Ramos (cell line): ENCODE measurements at regions not wholly inside any gene's neighbourhood (a gene's known extent, or its start where the extent isn't known, plus 50 kb on each side); places are given as distances from the start of the nearest gene placed in this dataset.
"Not testable (repeated sequence)": the region's sequence is repeated elsewhere in the genome, so short reads cannot be mapped to it uniquely, and the experiment has no call there.

ENCODE experiments used
- in situ Hi-C: fragments of 300-500 bp; cut with MboI; formaldehyde crosslinking; loops from one replicate; pipeline ENCODE4 v1.14.3; 2022; ENCODE audit warnings: low sequenced_read_pairs; ENCODE audit not compliant: unreplicated experiment

- in situ Hi-C loops, result no loop called here
These were observed 116.9 kb upstream of the SLC35F3 start for GRCh38 chr1:233787599-233787998.

- in situ Hi-C loops, result no loop called here
These were observed 115.8 kb upstream of the SLC35F3 start for GRCh38 chr1:233788687-233789086.

DNA sequence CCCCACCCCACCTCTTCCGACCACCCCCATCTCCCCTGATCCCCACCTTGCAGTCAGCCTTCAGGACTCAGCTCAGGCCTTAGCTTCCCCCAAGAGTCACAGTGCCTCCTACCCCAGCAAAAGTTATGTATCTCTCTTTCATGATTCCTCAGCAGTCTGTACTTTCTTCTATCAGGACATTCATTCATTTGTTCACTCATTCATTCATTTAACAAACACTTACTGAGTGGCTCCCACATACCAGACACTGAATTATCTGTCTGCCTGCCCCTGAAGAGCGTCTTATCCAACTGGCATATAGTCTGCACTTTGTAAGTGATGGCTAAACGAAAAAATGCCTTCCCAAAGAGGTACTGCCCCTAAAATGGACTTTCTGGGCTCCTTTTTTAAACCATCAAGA is 114.4 kb upstream of the SLC35F3 start:
- in situ Hi-C loops, result loop anchor here (10.0 kb wide), 2 partner anchors 275 to 345 kb away; no protein-coding TSS in a partner anchor

- in situ Hi-C loops, result loop anchor here (10.0 kb wide), 2 partner anchors 276 to 346 kb away; no protein-coding TSS in a partner anchor
These were observed 113.7 kb upstream of the SLC35F3 start for GRCh38 chr1:233790662-233791371.

DNA sequence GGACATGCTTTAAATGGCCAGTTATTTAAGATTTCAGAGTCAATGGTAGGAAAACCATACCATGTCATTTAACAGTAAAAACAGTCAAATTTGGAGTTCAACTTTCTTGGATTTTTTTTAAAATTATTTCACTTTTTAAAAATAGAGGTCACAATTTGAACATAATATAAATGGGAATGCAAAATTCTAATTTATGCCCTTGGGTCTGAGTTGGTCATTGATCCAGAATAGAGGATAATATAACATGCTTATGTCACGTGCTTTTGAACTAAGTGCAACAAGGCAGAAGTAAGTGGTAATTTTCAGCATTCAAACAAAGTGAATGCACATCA is 113.1 kb upstream of the SLC35F3 start:
- in situ Hi-C loops, result loop anchor here (10.0 kb wide), 2 partner anchors 277 to 347 kb away; no protein-coding TSS in a partner anchor

GRCh38 chr1:233791721-233792120 is 112.8 kb upstream of the SLC35F3 start:
- in situ Hi-C loops, result loop anchor here (10.0 kb wide), 2 partner anchors 277 to 347 kb away; no protein-coding TSS in a partner anchor

DNA sequence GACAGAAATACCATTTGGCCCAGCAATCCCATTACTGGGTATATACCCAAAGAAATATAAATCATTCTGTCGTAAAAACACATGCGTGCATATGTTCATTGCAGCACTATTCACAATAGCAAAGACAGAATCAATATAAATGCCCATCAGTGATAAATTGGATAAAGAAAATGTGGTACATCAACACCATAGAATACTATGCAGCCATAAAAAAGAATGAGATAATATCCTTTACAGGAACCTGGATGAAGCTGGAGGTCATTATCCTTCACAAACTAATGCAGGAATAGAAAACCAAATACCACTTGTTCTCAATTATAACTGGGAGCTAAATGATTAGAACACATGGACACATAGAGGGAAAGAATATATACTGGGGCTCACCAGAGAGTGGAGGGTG is 109.6 kb upstream of the SLC35F3 start:
- in situ Hi-C loops, result loop anchor here (10.0 kb wide), 2 partner anchors 280 to 350 kb away; no protein-coding TSS in a partner anchor

DNA sequence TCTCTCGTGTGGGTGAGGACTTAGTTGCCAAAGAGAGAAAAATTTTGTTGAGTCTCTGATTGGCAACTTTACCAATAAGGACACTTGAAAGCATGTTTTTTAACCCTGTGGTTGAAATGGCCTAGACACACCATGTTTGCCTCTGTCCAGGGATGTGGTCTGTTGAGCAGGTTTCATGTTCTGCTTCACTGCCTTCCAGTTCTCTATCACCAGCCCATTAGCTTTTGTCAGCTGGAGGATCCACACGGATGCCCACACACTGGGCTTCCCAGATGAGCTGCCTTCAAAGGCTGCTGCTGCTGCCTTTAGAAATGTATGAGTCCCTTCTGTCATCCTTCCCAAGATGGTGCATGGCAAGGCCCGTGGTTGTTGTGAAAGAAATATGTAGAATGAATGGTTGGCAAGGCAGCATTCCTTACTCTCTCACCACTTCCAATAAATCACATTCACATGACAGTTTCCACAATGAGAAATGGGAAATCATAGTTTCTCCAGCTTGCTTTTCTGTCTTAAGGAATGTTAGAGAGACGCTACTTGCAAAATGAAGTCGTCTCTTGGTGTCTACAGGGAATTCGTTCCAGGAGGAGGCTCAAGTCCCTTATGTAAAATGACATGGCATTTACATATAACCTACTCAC is 108.2 kb upstream of the SLC35F3 start:
- in situ Hi-C loops, result loop anchor here (10.0 kb wide), 2 partner anchors 281 to 351 kb away; no protein-coding TSS in a partner anchor

- in situ Hi-C loops, result no loop called here
These were observed 101.9 kb upstream of the SLC35F3 start for GRCh38 chr1:233802611-233803010.

- in situ Hi-C loops, result no loop called here
These were observed 98.7 kb upstream of the SLC35F3 start for GRCh38 chr1:233805786-233806185.

GRCh38 chr1:233815357-233815756 is 89.1 kb upstream of the SLC35F3 start:
- in situ Hi-C loops, result no loop called here

DNA sequence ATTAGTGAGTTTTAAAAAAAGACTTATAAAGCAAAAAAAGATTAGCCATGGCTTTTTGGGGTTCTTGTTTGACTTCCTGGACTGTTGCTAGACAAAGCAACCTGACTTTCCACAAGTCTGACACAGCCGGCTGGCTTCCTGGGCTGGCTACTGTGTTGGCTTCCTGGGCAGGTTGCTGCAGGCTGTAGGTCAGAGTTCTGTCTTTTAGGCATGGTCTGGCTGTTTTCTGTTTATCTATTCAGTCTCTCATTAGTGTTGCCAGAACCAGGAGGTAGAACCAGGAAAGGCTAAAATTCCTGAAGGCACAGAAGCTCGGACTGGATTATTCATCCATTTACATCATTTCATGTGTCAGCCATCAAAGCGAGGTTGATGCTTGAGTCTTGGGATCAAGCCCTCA is 88.6 kb upstream of the SLC35F3 start:
- in situ Hi-C loops, result no loop called here

DNA sequence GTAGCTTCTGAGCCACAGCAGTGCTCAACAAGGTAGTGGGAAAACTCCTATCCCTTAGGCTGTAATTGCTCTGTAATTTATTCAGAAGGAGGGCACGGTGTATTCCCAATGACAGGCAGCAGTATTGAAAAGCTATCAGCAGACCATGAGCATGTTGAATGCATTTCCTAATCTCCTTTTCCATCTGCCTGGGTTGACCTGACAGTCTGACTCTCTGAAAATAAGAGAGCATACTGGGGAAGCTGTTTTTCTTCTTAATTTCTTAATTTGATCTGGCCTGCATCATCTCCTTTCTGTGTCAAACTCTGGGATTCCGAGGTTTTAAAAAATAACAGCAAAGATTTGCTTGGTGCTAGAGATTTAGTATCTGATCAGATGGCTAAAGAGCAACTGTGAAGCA is 88.1 kb upstream of the SLC35F3 start:
- in situ Hi-C loops, result no loop called here

GRCh38 chr1:233819042-233819441 is 85.4 kb upstream of the SLC35F3 start:
- in situ Hi-C loops, result no loop called here

- in situ Hi-C loops, result not testable (repeated sequence)
These were observed 80.3 kb upstream of the SLC35F3 start for GRCh38 chr1:233824179-233824578.

DNA sequence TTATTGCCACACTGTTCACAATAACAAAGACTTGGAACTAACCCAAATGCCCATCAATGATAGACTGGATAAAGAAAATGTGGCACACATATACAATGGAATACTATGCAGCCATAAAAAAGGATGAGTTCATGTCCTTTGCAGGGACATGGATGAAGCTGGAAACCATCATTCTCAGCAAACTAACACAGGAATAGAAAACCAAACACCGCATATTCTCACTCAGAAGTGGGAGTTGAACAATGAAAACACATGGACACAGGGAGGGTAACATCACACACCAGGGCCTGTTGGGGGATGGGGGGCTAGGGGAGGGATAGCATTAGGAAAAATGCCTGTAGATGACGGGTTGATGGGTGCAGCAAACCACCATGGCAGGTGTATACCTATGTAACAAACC is 76.5 kb upstream of the SLC35F3 start:
- in situ Hi-C loops, result not testable (repeated sequence)

DNA sequence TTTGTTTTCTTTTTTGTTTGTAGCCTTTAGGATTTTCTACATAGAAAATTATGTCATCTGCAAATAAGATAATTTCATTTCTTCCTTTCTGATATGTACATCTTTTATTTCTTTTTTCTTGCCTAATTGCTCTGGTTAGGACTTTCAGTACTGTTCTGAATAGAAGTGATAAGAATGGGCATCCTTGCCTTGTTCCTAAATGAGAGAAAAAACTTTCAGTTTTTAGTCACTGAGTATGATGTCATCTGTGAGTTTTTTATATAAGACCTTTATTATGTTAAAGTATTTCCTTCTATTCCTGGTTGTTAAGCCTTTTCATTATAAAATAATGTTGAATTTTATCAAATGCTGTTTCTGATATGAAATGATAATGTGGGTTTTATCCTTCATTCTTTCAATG is 76.0 kb upstream of the SLC35F3 start:
- in situ Hi-C loops, result no loop called here

- in situ Hi-C loops, result no loop called here
These were observed 69.9 kb upstream of the SLC35F3 start for GRCh38 chr1:233834609-233835008.

- in situ Hi-C loops, result not testable (repeated sequence)
These were observed 66.3 kb upstream of the SLC35F3 start for GRCh38 chr1:233838207-233838606.

DNA sequence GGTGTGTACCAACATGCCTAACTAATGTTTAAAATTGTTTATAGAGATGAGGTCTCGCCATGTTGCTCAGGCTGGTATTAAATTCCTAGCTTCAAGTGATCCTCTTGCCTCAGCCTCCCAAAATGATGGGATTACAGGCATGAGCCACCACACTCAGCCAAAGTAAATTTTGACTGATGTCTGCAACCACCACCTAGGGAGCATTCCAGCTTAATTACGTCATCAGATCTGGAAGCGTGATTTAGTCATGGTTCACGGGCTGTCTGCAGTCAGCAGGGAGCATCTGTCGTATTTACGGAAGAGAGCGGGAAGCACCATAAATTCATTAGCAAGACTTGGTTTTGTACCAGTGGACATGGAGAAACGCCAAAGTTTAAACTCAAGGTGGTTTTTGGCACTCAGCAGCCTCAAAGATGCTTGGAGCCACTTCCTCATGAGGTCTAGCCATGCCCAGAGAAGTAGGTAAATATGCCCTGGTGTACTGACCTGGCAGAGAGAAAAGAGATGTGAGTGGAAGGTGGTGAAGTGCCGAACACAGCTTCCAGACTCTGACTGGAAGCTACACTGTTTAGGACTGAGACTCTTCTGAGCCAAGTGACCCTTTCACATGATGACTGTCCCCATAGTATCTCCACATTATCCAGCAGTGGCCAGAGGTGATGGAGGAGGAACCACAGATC is 60.8 kb upstream of the SLC35F3 start:
- in situ Hi-C loops, result no loop called here

DNA sequence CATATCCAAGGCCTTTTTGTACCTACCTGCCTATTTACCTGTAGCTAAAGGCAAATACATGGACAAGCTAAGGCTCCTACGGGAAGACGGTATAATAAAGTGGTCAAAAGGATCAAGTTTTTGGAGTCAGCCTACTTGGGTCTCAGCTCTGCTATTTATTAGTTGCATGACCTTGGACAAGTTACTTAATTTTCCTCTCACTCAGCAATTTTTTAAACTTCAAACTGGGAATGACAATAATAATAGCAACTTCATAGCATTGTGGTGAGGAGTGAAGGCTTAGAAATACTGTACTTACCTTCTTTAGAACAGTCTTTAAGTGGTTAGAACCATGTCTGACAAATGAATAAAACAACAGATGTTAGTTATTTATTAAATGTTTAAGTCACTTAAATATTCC is 60.2 kb upstream of the SLC35F3 start:
- in situ Hi-C loops, result no loop called here
